A549 (cell line): ENCODE measurements at regions not wholly inside any gene's neighbourhood (a gene's known extent, or its start where the extent isn't known, plus 50 kb on each side); places are given as distances from the start of the nearest gene placed in this dataset.

Experiments used
- CTCF ChIP-seq: fragments of >200 bp; sonication (Bioruptor Twin); formaldehyde crosslinking; IDR thresholded peaks from 3 replicates; pipeline ENCODE4 v1.5.1; 2016
- EP300 ChIP-seq, 2 experiments: fragments of >200 bp; sonication (Bioruptor Twin); formaldehyde crosslinking; IDR thresholded peaks; 2 replicates in 1 of 2; 3 replicates in 1 of 2; pipeline ENCODE4 v1.6.1; 2016 to 2017
- SMC3 ChIP-seq: fragments of >200 bp; sonication (Bioruptor Twin); formaldehyde crosslinking; IDR thresholded peaks from 3 replicates; pipeline ENCODE4 v1.6.1; 2018; ENCODE audit warnings: inconsistent platforms
- TF ChIP-seq, protein P1 (sequence below): fragments of >200 bp; sonication (Bioruptor Twin); formaldehyde crosslinking; IDR thresholded peaks from 3 replicates; pipeline ENCODE4 v1.6.1; 2016

DNA sequence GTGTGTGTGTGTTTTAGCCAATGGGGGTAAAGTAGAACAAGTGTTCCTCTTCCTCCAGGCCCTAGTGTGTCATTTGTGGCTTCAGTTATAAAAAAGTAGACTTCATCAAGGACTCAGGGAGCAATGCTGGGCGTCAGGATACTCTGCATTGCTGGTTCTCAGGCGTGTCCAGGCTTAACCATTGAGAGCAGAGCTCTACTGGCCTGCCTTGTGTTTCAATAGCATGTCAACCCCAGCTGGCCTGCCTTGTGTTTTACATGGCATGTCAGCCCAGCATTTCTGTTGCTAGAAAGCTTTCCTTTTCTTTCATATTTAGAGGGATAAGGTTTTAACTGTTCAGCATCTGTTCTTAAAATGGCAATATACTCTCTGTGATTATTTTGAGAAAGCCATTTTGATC, 117.6 kb upstream of the TMPRSS15 start:
- no peak for TF ChIP-seq SMC3
- no peak for TF ChIP-seq EP300 (IDR thresholded peaks at IDR 0.05)
- TF ChIP-seq CTCF = no peak
- TF ChIP-seq, protein P1, sequence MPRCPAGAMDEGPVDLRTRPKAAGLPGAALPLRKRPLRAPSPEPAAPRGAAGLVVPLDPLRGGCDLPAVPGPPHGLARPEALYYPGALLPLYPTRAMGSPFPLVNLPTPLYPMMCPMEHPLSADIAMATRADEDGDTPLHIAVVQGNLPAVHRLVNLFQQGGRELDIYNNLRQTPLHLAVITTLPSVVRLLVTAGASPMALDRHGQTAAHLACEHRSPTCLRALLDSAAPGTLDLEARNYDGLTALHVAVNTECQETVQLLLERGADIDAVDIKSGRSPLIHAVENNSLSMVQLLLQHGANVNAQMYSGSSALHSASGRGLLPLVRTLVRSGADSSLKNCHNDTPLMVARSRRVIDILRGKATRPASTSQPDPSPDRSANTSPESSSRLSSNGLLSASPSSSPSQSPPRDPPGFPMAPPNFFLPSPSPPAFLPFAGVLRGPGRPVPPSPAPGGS = no peak
